Epithelial cell of proximal tubule (primary cell): ENCODE measurements at regions not wholly inside any gene's neighbourhood (a gene's known extent, or its start where the extent isn't known, plus 50 kb on each side); places are given as distances from the start of the nearest gene placed in this dataset.

Source experiments
- DNase-seq: peaks from one replicate; pipeline ENCODE4 v3.0.0-alpha.2; 2011; ENCODE audit warnings: low read depth
- H3K4me3 ChIP-seq: 2 replicates; pipeline ENCODE4 v1.5.1; 2011; ENCODE audit warnings: low read depth, mild to moderate bottlenecking, low read length
- TF ChIP-seq, protein P1 (sequence below): conservative IDR thresholded peaks from 2 replicates; pipeline ENCODE4 v1.5.1; 2012; ENCODE audit warnings: low read depth, mild to moderate bottlenecking, low read length

GRCh38 chr9:99726758-99727157 lies 94.9 kb upstream of the NR4A3 start:
- H3K4me3 ChIP-seq = no peak overlapping the region
- no peak for DNase-seq
- TF ChIP-seq, protein P1, sequence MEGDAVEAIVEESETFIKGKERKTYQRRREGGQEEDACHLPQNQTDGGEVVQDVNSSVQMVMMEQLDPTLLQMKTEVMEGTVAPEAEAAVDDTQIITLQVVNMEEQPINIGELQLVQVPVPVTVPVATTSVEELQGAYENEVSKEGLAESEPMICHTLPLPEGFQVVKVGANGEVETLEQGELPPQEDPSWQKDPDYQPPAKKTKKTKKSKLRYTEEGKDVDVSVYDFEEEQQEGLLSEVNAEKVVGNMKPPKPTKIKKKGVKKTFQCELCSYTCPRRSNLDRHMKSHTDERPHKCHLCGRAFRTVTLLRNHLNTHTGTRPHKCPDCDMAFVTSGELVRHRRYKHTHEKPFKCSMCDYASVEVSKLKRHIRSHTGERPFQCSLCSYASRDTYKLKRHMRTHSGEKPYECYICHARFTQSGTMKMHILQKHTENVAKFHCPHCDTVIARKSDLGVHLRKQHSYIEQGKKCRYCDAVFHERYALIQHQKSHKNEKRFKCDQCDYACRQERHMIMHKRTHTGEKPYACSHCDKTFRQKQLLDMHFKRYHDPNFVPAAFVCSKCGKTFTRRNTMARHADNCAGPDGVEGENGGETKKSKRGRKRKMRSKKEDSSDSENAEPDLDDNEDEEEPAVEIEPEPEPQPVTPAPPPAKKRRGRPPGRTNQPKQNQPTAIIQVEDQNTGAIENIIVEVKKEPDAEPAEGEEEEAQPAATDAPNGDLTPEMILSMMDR = no peak

DNA sequence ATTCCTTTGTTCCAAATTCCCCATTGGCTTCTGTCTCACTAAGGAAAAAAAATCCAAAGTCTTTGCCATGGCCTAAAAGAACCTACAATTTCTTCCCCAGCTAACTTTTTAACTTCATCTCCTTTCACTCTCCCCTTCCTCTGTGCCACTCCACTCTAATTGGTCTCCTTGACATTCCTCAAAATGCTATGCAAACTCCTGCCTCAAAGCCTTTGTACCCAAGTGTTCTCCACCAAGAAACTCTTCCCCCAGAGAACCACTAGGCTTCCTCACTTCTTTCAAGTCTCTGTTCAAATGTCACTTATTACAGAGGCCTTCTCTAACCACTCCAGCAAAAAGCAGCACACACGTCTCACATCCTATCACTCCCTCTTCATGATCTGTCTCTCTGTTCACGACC lies 91.6 kb upstream of the NR4A3 start:
- no peak overlapping the region for H3K4me3 ChIP-seq
- DNase-seq = no peak
- TF ChIP-seq, protein P1 = no peak

DNA sequence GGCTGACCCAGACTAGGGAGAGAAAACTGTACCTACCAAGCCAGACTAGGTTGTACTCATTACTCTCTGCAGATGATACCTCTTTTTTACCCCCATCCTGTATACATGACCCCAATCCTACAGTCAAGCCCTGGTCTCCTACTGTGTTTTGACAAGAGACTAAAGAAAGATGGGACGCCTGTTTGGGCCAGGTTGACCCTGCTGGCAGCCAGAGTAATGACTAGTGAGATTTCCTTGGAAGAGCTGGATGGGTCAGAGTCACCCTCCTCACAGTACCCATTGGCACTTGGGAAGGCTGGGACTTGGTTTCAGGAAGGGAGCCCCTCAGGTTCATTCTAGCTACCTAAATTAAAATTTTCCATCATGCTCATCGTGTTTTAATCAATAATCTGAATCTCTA lies 89.7 kb upstream of the NR4A3 start:
- TF ChIP-seq, protein P1 = no peak
- no peak overlapping the region for H3K4me3 ChIP-seq
- no peak for DNase-seq

DNA sequence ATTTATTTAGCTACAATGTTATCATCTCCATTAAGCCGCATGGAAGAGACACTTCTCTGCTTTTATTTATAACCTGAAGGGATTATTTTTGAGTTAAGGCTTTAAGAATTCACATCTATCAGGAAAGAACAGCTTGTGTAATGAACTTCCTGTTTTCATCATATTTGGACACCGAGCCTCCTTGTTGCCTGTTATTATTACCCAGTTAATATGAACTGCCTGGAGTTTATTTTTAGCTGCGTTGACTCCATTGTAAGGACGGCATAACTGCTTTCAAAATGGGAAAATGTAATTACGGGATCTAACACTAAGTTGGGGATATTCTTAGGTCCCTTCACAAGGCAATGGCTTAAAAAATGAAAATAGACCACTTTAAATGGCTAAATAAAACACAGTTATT lies 89.0 kb upstream of the NR4A3 start:
- TF ChIP-seq, protein P1 = no peak

GRCh38 chr9:99735041-99735440 lies 86.6 kb upstream of the NR4A3 start:
- DNase-seq = no peak
- H3K4me3 ChIP-seq = no peak overlapping the region
- TF ChIP-seq, protein P1 = no peak

More for the DNA sequence above, 89.0 kb upstream of the NR4A3 start:
- H3K4me3 ChIP-seq = no peak overlapping the region
- no peak for DNase-seq

- no peak overlapping the region for H3K4me3 ChIP-seq
- TF ChIP-seq, protein P1 = no peak
- no peak for DNase-seq
These were observed 85.4 kb upstream of the NR4A3 start for GRCh38 chr9:99736291-99736690.

DNA sequence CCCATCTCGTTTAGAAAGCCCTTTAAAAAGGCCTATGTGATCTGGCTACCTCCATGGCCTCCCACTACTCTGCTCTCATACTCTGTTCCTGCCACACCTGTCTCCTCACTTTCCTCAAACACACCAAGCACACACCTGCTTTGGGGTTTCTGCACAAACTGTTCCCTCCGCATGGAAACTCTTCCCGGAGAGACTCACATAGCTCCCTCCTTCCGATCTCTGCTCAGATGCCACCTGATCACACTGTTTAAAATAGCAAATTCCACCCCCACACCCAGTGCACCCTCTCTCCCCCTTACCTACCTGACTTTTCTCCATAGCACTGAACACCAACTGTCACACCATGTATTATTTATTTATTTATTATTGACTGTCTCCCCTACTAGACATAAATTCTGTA lies 84.0 kb upstream of the NR4A3 start:
- H3K4me3 ChIP-seq = no peak overlapping the region
- no peak for DNase-seq
- TF ChIP-seq, protein P1 = no peak
